ENCODE measurements at regions not wholly inside any gene's neighbourhood (a gene's known extent, or its start where the extent isn't known, plus 50 kb on each side); places are given as distances from the start of the nearest gene placed in this dataset.

DNA sequence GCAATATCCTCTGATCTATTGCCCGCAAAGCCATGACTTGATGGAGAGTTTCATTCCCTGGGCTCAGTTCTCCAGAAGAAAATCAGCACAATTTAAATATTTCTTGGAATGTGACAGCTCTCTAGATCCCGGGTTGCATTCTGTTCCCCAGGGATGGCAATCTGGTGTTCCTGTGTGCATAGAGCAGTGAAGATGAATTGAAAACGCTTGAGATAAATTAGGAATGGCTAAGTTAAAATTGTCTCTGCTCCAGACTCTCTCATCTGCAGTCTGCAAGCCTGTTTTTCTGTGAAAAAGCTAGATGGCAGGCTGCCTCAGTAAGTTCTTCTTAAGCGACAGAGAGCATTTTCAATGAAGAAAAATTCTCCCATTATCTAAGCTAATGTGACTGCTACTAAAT, 582.5 kb upstream of the MGAT4C start:
- H3K27me3 ChIP-seq (ENCODE audit: insufficient read depth, low read depth, low read length) = no peaks in the 10 kb centered on the region
- no peaks in the 10 kb centered on the region for H3K9me2 ChIP-seq (ENCODE audit: insufficient read depth, low read length)
- peak overlapping the region; percentile 43 for H3K4me2 ChIP-seq (ENCODE audit: low read length)
- no peak overlapping the region for H2AFZ ChIP-seq (ENCODE audit: low read depth, low read length)
- H4K20me1 ChIP-seq (ENCODE audit: insufficient read depth) = no peaks in the 10 kb centered on the region
- H3K36me3 ChIP-seq (ENCODE audit: insufficient read depth, low read length) = no peaks in the 10 kb centered on the region
- H3K9me3 ChIP-seq (ENCODE audit: low read length) = no peaks in the 10 kb centered on the region
- no peaks in the 10 kb centered on the region for H3K79me2 ChIP-seq (replicated peaks; ENCODE audit: insufficient read depth, low read length)
- peak; percentile 38 for TF ChIP-seq EP300 (conservative IDR thresholded peaks at IDR 0.05; ENCODE audit: poor library complexity, severe bottlenecking)
- TF ChIP-seq MXI1 (conservative IDR thresholded peaks at IDR 0.05; ENCODE audit: poor library complexity, severe bottlenecking) = no peak
- peak; percentile 27 for TF ChIP-seq POLR2AphosphoS5 (IDR thresholded peaks at IDR 0.05)
- TF ChIP-seq SMC3 (conservative IDR thresholded peaks at IDR 0.05; ENCODE audit: poor library complexity) = peak; percentile 68
- TF ChIP-seq TAF1 (IDR thresholded peaks at IDR 0.05; ENCODE audit: low read depth) = no peak
- peak; percentile 71 for TF ChIP-seq RAD21 (conservative IDR thresholded peaks at IDR 0.05)
- TF ChIP-seq REST (IDR thresholded peaks at IDR 0.05; ENCODE audit: borderline replicate concordance) = peak; percentile 94
- TF ChIP-seq CTCF (IDR thresholded peaks at IDR 0.05; ENCODE audit: poor library complexity, severe bottlenecking) = peak; percentile 64
- TF ChIP-seq EZH2 (IDR thresholded peaks at IDR 0.05; ENCODE audit: borderline replicate concordance, insufficient read depth, low read length, poor library complexity, severe bottlenecking) = no peak
- peak overlapping the region; percentile 40 for H3K9ac ChIP-seq (ENCODE audit: low read length)
- H3F3A ChIP-seq (ENCODE audit: insufficient read depth, low read length, poor library complexity, severe bottlenecking) = no peaks in the 10 kb centered on the region
- peak overlapping the region; percentile 56 for H3K4me3 ChIP-seq (ENCODE audit: low read length)
- H3K27ac ChIP-seq (ENCODE audit: low read length) = peak overlapping the region; percentile 62

DNA sequence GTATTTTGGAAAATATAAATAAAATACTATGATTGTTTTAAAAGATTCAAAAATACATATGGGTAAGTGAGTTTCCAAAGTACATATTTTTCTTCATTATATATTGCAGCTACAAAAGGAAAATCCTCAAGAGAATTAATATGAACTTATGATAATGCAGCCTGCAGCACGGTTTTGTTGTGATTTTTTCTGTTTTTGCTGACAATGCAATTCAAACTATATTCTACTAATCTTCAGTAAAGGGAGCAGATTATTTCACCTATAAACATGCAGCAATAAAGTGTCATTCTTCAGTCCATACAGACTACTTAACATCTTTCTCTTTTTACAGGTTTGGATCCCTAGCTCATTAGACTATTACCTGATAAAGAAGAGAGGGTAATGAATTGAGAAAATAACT, 582.1 kb upstream of the MGAT4C start:
- no peaks in the 10 kb centered on the region for H3K9me2 ChIP-seq (ENCODE audit: insufficient read depth, low read length)
- H3K9ac ChIP-seq (ENCODE audit: low read length) = peak overlapping the region; percentile 40
- H3K36me3 ChIP-seq (ENCODE audit: insufficient read depth, low read length) = no peaks in the 10 kb centered on the region
- H3K4me2 ChIP-seq (ENCODE audit: low read length) = peak overlapping the region; percentile 43
- H2AFZ ChIP-seq (ENCODE audit: low read depth, low read length) = no peak overlapping the region
- H3K4me3 ChIP-seq (ENCODE audit: low read length) = peak overlapping the region; percentile 56
- TF ChIP-seq TAF1 (IDR thresholded peaks at IDR 0.05; ENCODE audit: low read depth) (no peak), MXI1 (conservative IDR thresholded peaks at IDR 0.05; ENCODE audit: poor library complexity, severe bottlenecking) (no peak), SMC3 (conservative IDR thresholded peaks at IDR 0.05; ENCODE audit: poor library complexity) (no peak), EZH2 (IDR thresholded peaks at IDR 0.05; ENCODE audit: borderline replicate concordance, insufficient read depth, low read length, poor library complexity, severe bottlenecking) (no peak), CTCF (IDR thresholded peaks at IDR 0.05; ENCODE audit: poor library complexity, severe bottlenecking) (no peak), EP300 (conservative IDR thresholded peaks at IDR 0.05; ENCODE audit: poor library complexity, severe bottlenecking) (no peak), POLR2AphosphoS5 (IDR thresholded peaks at IDR 0.05) (no peak)
- H3K27me3 ChIP-seq (ENCODE audit: insufficient read depth, low read depth, low read length) = no peaks in the 10 kb centered on the region
- peak overlapping the region; percentile 62 for H3K27ac ChIP-seq (ENCODE audit: low read length)
- no peaks in the 10 kb centered on the region for H3F3A ChIP-seq (ENCODE audit: insufficient read depth, low read length, poor library complexity, severe bottlenecking)
- no peaks in the 10 kb centered on the region for H3K9me3 ChIP-seq (ENCODE audit: low read length)
- no peaks in the 10 kb centered on the region for H4K20me1 ChIP-seq (ENCODE audit: insufficient read depth)
- no peaks in the 10 kb centered on the region for H3K79me2 ChIP-seq (replicated peaks; ENCODE audit: insufficient read depth, low read length)

All from neural cell (in vitro differentiated cells).